NCI-H1105 treated with DMSO at 0.1 percent for 48 hours (cell line): ENCODE measurements at regions not wholly inside any gene's neighbourhood (a gene's known extent, or its start where the extent isn't known, plus 50 kb on each side); places are given as distances from the start of the nearest gene placed in this dataset.

Experiments
- DNase-seq: peaks from one replicate; lab custom pipeline; 2025; lab: John Stamatoyannopoulos, UW

- DNase-seq, result peak; percentile 37
Measured at GRCh38 chr6:8589941-8590729, 154.8 kb upstream of the SLC35B3 start.

GRCh38 chr6:8588176-8588575, 152.8 kb upstream of the SLC35B3 start:
- no peak for DNase-seq

GRCh38 chr6:8583291-8583690, 147.9 kb upstream of the SLC35B3 start:
- no peak for DNase-seq

- DNase-seq, result no peak
Measured at GRCh38 chr6:8579372-8579771, 144.0 kb upstream of the SLC35B3 start.

GRCh38 chr6:8578006-8578405, 142.7 kb upstream of the SLC35B3 start:
- DNase-seq, result no peak

GRCh38 chr6:8574749-8575468, 139.6 kb upstream of the SLC35B3 start:
- no peak for DNase-seq

GRCh38 chr6:8574311-8574710, 139.0 kb upstream of the SLC35B3 start:
- no peak for DNase-seq

- DNase-seq, result no peak
Measured at GRCh38 chr6:8570256-8570920, 135.0 kb upstream of the SLC35B3 start.

- DNase-seq, result no peak
Measured at GRCh38 chr6:8562125-8562524, 126.8 kb upstream of the SLC35B3 start.

- no peak for DNase-seq
Measured at GRCh38 chr6:8558953-8559352, 123.6 kb upstream of the SLC35B3 start.

GRCh38 chr6:8557014-8557748, 121.8 kb upstream of the SLC35B3 start:
- no peak for DNase-seq

- no peak for DNase-seq
Measured at GRCh38 chr6:8556370-8557013, 121.1 kb upstream of the SLC35B3 start.

- no peak for DNase-seq
Measured at GRCh38 chr6:8551993-8552392, 116.6 kb upstream of the SLC35B3 start.

GRCh38 chr6:8551386-8551785, 116.0 kb upstream of the SLC35B3 start:
- DNase-seq, result no peak

GRCh38 chr6:8549074-8549790, 113.9 kb upstream of the SLC35B3 start:
- DNase-seq, result no peak

- DNase-seq, result no peak
Measured at GRCh38 chr6:8546496-8546895, 111.2 kb upstream of the SLC35B3 start.

GRCh38 chr6:8545336-8545735, 110.0 kb upstream of the SLC35B3 start:
- no peak for DNase-seq

- no peak for DNase-seq
Measured at GRCh38 chr6:8543714-8544113, 108.4 kb upstream of the SLC35B3 start.

- peak; percentile 38 for DNase-seq
Measured at GRCh38 chr6:8539453-8539852, 104.1 kb upstream of the SLC35B3 start.

GRCh38 chr6:8536122-8536521, 100.8 kb upstream of the SLC35B3 start:
- DNase-seq, result no peak

- DNase-seq, result no peak
Measured at GRCh38 chr6:8535519-8535918, 100.2 kb upstream of the SLC35B3 start.
